CD4-positive, alpha-beta T cell treated with Interleukin-4 for 1 hour (primary cell): ENCODE measurements at regions not wholly inside any gene's neighbourhood (a gene's known extent, or its start where the extent isn't known, plus 50 kb on each side); places are given as distances from the start of the nearest gene placed in this dataset.
"Not testable (repeated sequence)": the region's sequence is repeated elsewhere in the genome, so short reads cannot be mapped to it uniquely, and the experiment has no call there.

ENCODE experiments used
- DNase-seq, 2 donors: peaks; one replicate each; pipeline ENCODE4 v3.0.0-alpha.2; 2020 to 2022

- no peak for DNase-seq
Observed at GRCh38 chr1:238409932-238410331, 519.2 kb upstream of the ZP4 start.

- DNase-seq: no peak
Observed at GRCh38 chr1:238409191-238409850, 518.6 kb upstream of the ZP4 start.

- DNase-seq: no peak
Observed at GRCh38 chr1:238408737-238409136, 518.0 kb upstream of the ZP4 start.

DNA sequence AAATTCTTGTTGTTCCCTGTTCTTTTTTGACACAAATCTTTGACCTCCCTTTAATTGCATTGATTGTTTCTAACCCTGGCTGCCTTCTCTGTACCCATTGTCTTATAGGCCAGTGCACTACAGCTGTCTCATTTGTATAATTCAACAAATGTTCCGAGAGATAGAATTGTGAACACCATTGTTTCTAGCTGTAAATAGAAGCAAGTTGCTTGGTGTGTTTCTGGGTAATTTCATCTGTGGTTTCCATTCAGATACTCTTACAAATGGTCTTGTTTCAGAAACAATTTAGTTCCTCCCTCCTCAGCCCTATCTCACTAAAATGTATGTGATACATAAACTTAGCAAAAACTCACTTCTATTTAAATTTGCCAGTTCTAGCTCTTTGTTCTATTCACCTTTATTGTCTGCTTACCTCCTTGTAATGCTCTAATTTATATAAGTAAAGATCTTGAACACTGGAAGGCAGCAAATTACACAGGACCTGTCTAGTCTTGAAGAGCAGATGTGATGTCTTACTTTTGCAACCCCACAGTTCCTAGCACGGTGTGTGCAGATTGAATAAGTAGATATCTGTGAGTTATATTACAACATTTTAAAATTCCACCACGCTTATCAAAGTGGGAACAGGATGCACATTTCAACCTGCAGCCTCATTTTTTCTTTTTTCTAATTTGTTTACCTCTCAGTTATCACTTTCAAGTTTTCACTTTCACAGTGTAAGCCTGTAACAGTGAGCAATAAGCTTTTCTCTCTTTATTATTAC, 515.6 kb upstream of the ZP4 start:
- DNase-seq: no peak

DNA sequence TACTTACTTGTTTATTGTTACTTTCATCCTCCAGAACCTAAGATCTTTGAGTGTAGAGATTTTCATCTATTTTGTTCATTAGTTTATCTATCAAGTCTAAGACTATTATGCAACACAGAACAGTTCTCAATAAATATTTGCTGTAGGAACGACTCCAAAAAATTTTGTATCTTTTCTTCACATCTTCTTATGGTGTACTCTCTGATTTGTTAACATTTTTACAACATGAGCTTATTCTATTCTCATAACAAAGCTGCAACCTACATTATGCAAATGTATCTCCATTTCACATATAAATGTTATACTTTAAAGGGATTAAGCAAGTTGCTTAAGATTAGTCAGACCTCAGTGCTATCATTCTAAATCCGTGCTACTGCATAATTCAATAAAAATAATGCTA, 514.2 kb upstream of the ZP4 start:
- no peak for DNase-seq

GRCh38 chr1:238404481-238404880, 513.8 kb upstream of the ZP4 start:
- DNase-seq: no peak

DNA sequence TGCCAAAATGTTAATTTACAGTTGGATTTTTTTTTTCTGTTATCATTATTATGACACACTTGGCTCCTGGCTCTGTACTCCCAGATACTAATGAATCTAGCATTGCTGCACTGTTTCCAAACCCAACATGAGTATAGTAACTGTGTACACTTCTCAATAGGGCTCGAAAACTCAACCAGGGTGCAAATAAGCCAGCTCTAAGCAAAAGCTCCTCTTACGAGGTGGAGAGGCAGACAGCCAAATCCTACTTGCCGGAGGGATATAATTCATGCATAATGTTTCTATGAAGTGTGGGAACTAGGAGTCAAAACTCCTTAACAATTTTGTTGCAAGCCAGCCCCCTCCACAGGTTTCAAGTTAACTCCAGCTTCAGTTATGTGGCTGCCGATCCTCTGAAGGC, 510.4 kb upstream of the ZP4 start:
- no peak for DNase-seq

DNA sequence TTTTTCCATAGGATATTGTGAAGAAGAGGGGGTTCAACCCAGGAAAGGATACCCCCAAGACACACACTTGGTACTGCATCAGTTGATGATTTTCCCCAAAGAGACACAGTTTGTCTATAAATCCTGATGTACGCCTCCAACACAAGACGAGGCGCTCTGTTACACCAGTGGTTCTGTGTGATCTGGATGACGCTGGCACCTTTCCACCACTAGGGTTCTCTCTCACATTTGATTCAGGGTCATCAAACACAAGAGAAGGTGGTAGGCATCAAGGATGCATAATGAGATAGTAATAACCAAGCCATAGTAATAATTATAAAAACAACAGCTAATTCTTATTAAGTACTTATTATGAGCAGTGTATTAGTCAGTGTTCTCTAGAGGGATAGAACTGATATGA, 508.8 kb upstream of the ZP4 start:
- no peak for DNase-seq

DNA sequence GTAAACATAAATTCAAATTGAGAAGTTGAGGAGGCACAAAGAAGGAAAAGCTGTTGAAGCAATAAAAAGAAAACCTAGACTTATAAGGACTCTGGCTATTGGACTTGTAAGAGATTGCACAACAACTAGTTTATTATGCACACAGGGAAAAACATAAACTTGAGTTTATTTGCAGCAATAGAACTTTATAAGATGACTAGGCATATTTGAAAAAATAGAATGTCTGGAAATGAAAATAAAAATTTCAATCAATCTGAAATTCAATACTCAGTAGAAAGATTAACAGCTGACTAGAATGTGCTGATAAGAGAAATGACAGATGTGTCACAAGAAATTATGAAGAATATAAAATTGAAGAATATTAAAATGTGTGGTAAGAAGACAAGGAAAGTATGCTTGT, 505.4 kb upstream of the ZP4 start:
- DNase-seq: no peak

DNA sequence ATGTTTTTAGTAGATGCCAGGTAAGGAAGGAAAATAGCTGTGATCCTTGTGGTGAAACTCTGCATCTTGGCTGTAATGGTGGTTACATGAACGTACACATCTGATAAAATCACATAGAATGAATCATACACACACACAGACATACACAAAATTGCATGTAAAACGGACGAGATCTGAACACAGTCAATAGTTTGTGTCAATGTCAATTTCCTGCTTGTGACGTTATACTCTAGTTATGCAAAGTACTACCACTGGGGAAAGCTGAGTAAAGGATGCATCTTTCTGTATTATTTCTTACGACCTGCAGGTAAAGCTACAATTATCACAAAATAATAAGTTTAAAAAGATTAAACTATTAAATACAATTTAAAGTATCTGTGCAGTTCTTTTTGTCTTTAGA, 493.7 kb upstream of the ZP4 start:
- DNase-seq: no peak

- DNase-seq: no peak
Observed at GRCh38 chr1:238380167-238380566, 489.4 kb upstream of the ZP4 start.

- DNase-seq: not testable (repeated sequence)
Observed at GRCh38 chr1:238379446-238379845, 488.7 kb upstream of the ZP4 start.

- no peak for DNase-seq
Observed at GRCh38 chr1:238377280-238377919, 486.7 kb upstream of the ZP4 start.

DNA sequence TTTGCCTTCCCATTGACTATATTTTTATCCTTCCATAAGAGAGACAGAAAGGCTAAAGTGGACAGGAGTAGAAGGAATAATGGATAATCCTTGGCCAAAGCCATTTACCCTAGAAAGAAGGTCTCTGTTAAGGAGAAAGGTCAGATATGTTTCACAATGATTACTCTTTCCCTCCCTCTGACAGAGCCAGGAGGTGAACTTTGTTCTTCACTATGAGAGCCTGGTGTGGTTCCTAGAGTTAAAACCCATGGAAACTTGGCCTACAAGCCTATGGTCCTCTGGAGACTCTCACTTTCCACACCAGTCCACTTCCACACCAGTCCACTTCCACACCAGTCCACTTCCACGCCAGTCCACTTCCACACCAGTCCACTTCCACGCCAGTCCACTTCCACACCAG, 479.9 kb upstream of the ZP4 start:
- no peak for DNase-seq

GRCh38 chr1:238364214-238364892, 473.6 kb upstream of the ZP4 start:
- no peak for DNase-seq

GRCh38 chr1:238360474-238360873, 469.8 kb upstream of the ZP4 start:
- no peak for DNase-seq

DNA sequence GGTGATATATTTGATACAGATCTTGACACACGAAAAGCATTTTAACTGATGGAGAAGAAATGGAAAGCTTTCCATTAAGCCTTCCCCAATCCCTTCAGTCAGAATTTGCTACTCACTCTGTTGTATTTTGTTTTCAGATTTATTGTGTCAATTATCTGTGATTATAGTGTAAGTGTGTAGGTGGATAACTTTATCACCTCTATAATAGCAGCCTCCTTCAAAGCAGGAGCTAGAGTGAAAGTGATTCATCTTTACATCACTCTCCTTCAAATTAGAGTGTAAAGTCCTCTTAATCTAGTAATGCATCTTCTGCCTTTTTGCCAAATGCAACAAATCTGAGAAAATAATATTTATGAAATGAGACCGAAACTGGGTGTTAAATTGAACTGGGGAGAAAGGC, 459.7 kb upstream of the ZP4 start:
- DNase-seq: no peak

GRCh38 chr1:238346340-238346739, 455.6 kb upstream of the ZP4 start:
- no peak for DNase-seq

GRCh38 chr1:238345837-238346236, 455.1 kb upstream of the ZP4 start:
- no peak for DNase-seq

- DNase-seq: no peak
Observed at GRCh38 chr1:238343852-238344251, 453.1 kb upstream of the ZP4 start.

DNA sequence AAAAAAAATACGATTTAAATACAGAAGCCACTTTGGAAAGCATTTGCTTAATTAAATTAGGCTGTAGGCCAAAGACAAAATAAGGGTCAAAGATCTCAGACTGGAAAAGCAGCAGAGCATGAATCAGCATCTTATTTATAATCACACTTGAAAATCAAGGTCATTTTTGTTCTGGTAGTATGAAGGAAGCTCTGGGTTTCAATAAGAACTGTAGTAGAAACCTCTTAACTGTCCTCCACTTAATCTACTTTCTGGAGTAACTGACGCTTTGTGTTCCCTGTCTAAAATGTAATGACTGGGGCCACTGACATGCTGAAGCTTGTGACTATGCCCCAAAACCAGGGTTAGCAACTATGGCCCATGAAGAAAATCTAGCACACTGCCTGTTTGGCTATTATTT, 450.7 kb upstream of the ZP4 start:
- no peak for DNase-seq

DNA sequence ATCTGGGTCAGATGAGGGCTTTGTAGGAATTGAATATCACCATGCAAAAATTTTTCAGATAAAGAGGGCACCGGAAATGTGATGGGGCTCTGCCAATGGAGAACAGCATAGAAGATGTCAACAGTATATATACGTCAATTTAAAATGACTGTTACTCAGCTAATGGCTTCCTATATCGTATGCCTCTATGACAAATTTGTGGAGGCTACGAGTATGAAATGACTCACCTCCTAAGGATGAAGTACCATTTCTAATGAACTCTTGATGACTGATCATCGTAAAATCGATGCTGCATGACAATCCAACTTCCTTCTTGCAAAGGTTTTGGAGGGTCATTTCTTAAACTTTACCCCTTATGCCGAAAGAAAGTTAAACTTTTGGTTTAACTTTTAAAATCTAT, 450.3 kb upstream of the ZP4 start:
- no peak for DNase-seq

DNA sequence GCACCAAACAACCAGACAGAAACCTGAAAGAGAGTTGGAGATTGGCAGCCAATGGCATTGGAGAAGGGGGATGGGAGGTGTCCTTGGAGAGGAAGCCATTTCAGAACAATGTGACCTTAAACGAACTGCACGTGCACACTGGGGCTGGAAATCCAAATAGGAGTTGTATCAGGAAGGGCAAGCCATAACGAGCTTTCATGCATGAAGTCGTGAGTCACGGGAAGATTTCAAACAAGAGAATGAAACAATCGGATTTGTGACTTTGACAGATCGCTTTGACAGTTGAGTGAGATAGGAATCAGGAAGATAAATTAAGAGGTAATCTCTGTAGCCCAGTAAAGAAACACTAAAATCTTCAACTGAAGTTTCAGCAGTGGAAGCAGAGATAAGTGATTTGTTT, 445.8 kb upstream of the ZP4 start:
- no peak for DNase-seq

DNA sequence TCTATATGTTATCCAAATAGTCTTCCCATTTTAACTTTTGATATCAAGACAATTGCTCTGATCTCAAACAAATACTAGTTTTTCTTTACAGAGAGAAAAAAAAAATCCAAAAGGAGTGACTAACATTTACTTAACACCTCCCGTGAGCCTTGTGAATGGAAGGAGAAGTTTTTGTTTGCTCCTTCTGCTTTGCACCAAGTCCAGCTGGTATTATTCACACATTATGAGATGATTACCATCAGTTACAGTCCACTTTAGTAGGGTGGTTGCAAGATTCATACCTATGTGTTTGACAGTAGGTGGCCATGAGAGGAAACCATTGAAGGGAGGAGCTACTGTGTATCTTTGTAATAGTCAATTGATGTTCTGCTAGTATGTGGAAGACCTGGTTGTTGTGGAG, 443.4 kb upstream of the ZP4 start:
- DNase-seq: no peak
